NCI-H2081 (cell line): ENCODE measurements at regions not wholly inside any gene's neighbourhood (a gene's known extent, or its start where the extent isn't known, plus 50 kb on each side); places are given as distances from the start of the nearest gene placed in this dataset.
"Not testable (repeated sequence)": the region's sequence is repeated elsewhere in the genome, so short reads cannot be mapped to it uniquely, and the experiment has no call there.

ENCODE experiments used
- DNase-seq, 2 experiments: peaks; one replicate each; lab custom pipeline; 2025; lab: John Stamatoyannopoulos, UW

DNA sequence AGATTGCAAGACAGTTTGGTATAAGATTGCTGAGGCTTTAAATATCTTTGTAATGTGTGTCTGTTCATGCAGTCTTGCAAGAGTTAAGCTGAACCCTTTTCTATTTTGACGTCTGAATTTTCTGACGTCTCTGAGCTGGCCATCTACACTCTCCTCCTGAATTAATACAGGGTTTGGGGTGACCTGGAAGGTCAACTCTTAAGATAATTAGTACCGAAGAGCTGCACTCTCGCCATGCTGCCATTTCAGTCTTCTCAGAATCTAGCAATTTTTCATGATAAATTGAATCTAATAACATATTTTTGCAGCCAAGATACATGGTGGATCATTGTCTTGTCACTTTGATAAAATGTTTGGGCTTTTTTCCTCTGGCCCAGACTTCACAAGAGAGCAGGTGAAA is 1245.2 kb upstream of the CELF4 start:
- peak; percentile 20 to 28 for DNase-seq

DNA sequence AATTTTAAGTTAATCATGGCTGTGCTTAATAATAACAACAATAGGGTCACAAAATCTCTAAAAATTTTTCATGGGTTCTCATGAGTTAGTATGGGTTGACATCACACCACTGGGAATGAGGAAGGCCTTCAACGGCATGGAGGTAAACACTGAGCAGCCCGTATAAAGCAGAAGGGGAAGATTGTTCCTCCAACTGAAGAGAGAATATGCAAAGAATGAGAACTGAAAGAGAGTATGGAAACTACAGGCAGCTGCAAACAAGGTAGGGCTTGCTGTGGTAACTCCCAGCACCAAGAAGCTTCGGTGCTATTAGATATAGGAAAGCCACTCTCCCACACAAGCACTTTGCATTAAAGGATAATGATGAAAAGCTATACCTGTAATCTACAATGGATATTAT is 1242.3 kb upstream of the CELF4 start:
- no peak for DNase-seq

DNA sequence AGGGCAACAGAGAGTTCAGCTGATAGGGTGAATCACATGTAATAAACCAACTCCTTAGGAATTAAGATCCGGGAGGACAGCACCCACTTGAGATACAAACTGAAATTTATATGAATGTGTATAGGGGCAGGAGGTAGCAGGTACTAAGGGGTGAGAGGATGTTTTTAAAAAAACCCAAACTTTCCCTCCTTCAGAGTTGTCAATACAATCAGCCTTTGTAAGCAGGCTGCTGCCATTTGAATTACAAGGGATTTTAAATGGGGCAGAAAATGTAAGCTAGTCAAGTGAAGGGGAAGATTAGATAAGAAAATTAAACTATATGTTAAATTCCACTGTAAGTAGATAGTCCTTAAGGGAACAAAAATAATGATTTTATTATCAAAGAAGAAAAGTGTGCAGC is 1239.7 kb upstream of the CELF4 start:
- DNase-seq, result no peak

DNA sequence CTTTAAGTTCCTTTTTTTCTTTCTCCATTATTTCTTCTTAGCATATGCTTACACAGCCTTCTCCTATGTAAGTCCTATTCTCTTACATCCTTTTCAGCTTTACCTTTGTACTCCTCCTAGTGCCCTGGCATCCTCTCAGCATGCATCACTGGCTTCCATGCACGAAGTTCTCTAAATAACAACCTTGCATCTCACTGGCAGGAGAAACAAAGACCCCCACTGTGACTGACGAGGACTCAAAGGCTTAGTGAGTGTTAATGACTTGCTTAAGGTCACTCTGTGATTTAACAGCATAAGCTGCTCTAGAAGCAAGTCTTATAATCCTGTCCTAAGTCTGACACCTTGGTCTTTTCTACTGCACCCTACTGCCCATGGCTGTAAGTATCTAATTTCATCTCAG is 1236.0 kb upstream of the CELF4 start:
- no peak for DNase-seq

DNA sequence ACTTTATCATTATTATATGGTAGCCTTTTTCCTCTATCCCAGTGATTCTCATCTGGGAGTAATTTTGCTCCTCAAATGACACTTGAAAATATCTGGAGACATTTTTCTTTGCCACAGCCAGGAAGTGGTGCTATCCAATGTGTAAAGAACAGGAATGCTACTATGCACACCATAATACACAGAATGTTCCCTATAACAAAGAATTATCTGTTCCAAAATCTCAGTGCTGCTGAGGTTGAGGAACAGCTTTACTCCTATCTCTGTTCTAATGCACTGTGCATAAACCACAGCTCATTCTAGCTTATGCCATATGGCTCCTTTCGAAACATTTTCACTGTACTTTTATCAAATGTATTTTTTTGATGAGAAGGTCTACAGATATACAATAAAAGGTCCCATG is 1231.2 kb upstream of the CELF4 start:
- DNase-seq, result no peak

DNA sequence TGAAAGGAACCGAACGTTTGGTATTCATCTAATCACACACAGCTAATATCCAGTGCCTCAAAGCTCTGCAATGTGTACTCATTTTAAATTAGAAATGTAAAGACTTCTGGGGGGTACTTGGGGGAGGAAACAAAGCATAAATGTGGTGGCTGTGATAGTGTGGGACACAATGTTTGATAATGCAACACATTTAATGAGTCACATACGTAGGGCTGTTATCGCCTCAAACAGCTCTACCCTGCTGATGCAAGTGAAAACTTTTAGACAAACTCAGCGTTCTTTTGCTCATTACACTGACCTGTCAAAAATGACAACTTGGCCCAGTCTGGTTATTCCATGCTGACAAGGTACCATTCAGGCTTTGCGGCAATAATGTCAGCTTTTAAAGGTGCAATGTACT is 1227.1 kb upstream of the CELF4 start:
- no peak for DNase-seq

DNA sequence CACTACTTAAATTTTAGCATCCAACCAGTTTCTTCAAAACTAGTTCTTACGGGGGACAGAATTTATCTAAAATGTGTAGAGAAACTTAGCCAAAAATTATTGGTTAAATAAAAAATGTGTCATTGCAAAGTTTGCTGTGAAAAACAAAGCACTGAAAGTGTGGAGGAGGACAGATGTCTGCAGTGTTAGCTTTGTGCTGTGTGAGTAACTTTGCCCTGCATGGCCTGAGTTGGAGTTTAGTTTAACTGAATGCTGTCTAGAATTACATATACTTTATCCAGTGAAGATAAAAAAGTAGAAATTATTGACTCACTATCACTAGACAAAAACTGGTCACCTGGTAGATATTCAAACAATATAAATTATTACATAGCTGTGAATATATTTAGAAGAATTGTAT is 1225.2 kb upstream of the CELF4 start:
- DNase-seq, result no peak

DNA sequence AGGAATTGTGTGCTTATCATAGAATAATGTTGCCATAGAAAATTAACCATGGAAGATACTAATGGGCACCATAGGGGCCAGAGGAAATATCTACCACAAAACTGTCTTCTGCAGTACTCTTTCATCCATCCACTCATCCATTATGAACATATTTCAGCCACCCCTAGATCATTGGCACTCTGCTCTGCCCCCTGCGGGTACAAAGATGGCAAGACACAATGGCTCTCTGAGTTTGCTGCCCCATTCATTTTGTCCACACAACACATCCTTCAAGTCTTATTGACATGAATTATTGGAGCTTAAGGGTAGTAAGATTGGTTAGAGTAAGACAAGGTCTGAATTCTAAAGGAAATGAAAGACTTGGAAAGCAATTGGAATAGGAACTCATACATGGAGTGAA is 1224.7 kb upstream of the CELF4 start:
- DNase-seq, result no peak

DNA sequence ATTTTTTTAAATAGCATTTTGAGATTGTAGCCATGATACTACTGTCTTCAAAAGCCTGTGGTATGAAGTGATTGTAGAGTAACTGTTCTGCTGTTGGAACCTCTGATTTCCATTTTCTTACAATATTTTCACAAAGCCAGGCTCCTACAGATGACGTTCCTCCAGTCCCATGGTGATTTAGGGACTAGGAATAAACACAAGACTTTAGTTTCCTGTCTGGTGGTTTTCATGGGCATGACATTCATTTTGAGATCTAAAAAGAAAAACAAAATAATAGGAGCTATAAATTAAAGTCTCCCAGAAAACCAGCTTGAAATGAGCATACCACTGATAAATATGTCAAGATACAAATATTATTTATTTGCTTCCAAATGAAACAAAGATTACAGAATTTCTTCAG is 1223.5 kb upstream of the CELF4 start:
- DNase-seq, result no peak

DNA sequence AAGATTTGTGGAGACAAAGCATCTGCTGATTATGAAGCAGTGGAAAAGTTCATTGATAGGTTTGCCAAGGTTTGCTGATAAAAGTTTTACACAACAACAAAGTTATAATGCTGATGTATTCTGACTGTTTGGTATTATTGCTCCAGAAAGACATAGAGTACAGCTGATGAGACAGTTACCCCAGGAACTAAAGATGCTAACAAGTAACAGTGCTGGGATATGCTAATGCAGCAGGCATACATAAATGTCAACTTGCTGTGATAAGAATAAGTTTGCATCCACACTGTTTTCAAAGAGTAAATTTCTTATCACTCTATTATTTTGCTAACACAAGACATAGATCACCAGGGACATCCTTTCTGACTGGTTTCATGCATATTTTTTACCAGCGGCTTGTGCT is 1221.3 kb upstream of the CELF4 start:
- DNase-seq, result no peak

DNA sequence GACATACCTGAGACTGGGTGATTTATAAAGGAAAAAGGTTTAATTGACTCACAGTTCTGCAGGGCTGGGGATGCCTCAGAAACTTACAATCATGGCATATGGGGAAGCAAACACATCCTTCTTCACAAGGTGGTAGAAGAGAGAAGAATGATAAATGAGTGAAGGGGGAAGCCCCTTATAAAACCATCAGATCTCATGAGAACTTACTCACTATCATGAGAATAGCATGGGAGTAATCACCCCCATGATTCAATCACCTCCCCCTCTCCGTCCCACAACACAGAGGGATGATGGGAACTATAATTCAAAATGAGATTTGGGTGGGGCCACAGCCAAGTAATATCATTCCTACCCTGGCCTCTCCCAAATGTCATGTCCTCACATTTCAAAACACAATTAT is 1206.0 kb upstream of the CELF4 start:
- not testable (repeated sequence) for DNase-seq

DNA sequence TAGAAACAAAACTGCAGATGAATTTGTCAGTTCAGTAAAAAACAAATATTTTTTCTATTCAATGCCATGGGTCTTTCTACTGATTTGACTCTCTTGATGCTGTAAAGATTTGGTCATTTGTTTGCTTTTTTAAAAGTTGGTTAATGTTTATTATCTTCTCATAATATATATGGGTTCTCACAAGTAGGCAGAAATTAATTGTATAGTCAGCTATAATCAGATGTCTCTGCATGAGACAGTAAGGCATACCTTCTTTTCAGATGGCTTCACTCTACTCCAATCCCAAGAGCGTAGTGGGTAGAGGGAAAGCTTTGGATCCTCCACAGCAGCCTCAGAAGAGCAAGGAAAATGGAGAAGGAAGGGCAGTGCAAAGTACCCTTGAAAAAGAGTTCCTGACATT is 1202.9 kb upstream of the CELF4 start:
- DNase-seq, result no peak

DNA sequence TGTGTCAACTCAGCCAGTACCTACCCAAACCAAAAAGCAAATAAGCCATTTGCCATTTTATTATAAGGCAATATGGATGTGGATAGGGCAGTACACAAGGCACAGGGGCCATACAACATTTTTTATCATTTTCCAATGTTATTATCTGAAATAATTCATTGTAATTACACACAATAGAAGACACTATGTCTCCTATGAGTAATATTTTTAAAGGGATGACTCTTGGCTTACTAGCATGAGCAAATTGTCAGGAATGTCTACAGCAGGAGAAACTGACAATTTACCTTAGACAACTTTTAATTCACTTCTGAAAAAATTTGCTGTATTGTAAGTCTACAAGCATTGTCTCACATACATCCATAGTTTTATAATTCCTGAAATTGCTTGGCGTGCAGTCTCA is 1193.9 kb upstream of the CELF4 start:
- no peak for DNase-seq

DNA sequence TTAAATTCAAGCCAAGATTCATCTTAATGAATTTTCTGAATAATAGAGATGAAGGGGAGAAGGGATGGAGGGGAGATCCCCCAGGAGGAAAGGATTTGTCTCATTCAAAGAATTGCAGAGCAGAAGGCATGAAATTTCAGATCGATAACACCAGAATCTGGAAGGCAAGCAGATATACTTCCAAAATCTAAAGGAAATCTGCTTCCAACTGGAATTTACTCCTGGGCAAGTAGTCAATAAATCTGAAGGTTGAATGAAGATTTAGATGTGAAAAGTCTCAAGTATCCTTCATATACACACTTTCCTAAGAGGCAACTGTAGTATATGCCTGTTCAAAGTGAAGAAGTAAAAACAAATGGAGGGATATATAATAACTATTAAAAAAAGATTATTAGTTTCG is 1190.8 kb upstream of the CELF4 start:
- no peak for DNase-seq

DNA sequence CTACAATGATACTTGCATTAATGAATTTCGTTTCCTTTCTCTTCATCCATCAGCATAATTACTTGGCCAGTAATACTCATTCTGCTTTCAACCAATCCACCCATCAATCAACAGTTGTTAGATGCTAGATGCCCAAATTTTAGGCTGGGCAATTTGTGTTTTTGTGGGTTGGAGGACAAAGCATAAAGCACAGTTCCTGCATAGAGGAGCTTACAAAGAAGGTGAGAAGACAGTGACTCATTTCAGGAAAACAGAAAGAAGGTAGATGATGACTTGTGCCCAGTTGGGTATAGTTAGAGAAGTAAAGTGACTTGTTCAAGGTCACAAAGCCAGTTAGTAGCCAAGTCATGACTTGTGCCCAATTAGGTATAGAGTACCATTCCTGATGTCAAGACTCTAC is 1186.8 kb upstream of the CELF4 start:
- no peak for DNase-seq

DNA sequence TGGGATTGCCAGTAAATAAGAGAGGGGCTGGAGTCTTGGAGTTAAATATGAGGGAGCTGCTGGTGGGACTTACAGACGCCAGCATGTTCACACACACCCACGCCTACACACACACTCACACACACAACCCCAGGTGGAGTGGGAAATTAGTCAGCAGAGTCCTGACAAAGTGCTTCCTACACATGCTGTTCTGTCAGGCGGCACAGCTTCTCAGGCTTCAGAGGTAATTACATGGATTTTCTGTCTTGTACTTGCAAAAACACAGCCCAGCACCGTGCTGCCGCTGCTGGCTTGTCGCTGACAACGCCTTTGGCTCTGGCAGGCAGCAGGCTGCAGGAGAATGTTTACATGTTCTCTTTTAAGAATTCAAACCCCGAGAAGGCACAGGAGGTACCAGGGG is 1186.3 kb upstream of the CELF4 start:
- no peak for DNase-seq

DNA sequence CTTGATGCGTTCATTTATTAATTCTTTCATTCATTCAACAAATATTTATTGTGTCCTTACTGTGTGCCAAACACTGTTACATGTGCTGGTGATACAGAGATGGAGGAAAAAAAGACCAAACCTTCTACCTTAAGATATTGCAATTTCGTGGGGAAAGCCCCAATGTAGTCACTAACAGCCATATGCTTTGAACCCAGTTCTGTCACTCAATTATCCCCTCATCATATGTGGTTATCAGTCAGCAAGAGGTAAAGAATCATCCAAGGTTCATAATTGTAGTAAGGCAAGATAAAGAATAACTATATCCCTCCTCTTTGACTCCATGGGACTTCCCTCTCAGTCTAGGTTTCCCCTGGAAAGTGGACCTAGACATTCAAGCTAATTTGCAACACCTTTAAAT is 1185.6 kb upstream of the CELF4 start:
- DNase-seq, result no peak

DNA sequence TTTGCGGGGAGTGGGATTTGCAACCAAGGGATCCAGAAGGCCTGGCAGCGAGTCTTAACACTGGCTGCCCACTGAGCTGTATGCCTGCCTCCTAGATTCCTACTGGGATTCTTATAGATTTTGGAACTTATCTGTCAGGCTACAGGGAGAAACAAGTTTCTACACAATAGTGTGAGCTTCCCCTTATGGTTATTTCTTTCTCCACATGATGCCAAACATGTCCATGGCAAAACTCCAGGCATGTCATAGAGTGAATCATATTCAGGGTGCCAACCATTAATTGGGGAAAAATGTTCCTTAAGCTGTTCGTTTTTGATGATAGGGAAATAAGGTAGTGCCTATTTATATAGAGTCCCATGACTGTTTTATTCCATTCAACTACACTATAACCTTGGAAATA is 1185.2 kb upstream of the CELF4 start:
- no peak for DNase-seq

DNA sequence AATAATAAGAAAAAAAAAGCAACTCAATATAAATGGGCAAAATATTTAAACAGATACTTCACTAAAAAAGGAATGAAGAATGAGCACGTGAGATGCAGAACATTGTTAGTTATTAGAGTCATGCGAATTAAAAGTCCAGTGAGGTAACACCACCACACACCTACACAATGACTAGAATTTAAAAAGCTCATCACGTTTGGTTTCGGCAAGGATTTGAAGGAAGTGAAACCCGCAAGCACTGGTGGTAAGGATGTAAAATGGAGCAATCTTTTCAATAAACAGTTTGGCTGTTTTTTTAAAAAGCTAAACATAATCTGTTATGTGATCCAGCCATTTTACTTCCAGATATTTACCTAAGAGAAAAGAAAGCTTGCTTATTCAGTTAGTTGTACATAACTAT is 1181.6 kb upstream of the CELF4 start:
- DNase-seq, result no peak

DNA sequence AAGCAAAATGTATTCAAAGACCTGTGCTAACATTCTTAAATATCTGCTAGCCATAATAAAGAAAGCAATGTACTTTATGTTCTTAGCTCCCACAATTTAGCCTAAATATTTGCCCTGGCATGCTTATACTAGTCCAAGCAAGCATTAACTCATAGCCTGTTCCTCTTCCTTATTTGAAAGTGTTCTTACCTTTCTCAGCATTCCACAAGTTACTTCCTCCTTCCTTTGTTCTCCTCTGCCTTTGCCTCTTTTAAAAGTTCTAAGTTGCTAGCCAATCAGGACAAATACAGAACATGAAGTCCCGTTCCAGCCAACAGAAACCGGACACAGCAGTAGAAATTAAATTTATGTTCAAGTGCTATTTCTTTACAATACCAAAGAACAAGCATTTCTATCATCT is 1154.6 kb upstream of the CELF4 start:
- DNase-seq, result not testable (repeated sequence)

DNA sequence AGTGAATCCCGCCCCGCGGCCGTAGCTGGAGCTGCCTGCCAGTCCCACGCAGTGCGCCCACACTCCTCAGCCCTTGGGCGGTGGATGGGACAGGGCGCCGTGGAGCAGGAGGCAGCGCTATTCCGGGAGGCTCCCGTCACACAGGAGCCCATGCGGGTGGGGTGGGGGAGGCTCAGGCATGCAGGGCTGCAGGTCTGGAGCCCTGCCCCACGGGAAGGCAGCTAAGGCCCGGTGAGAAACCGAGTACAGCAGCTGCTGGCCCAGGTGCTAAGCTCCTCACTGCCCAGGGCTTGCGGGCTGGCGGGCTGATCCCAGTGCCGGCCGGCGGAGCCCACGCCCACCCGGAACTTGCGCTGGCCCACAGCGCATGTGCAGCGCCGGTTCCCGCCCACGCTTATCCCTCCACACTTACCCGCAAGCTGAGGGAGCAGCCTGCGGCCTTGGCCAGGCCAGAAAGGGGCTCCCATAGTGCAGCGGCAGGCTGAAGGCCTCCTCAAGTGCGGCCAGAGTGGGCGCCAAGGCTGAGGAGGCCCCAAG is 1152.8 kb upstream of the CELF4 start:
- DNase-seq, result no peak

DNA sequence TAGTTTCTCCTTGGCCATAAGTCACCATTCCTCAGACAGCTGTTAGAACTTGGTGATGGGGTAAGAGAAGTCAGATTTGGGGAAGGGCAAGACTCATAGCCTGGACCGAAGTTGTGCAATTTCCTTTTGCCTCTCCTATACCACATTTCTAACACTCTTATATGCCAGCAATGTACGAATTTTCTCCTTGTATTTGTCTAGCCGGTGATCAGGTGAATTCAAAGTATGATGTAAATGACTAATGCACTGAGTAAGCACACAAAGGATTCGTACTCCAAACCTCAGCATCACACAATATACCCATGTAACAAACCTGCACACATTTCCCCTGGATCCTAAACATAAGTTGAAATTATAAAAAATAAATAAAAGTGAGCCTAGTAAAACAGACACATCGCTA is 1143.5 kb upstream of the CELF4 start:
- no peak for DNase-seq

DNA sequence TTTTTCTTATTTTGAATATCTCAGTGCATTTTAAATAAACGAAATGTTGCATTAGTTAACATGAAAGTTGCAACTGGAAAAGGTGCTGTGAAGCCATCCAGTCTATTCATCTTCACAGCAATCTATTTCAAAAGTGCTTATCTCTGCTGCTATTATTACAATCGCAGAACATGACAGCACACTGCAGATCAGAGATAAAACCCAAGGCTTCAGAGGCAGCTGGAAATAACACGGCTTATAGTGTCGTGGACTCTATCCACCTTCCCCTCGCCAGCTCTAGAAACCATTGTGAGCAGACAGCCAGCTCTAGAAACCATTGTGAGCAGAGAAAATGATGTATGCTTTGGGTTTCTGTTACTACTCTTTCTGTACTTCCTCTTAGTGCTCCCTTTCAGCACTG is 1140.8 kb upstream of the CELF4 start:
- no peak for DNase-seq

DNA sequence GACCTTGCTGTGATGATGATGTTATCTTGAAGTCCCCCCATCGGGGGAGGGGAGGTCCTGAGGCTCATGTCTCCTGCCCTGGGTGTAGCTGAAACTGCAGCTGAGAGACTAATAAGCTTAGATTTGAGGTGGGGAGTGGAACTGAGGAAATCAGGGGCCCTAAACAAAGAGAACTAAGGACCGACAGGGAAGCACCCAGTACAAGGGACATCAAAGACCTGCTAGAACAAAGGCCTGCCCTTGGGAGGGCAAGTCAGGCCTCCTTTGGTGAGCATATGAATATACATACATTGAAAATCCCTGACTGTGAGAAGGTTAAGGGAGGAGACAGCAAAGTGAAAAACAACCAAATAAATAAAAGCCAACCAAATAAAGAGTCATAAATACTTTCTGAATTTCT is 1132.5 kb upstream of the CELF4 start:
- DNase-seq, result no peak
